TTC549 (cell line): ENCODE measurements at regions not wholly inside any gene's neighbourhood (a gene's known extent, or its start where the extent isn't known, plus 50 kb on each side); places are given as distances from the start of the nearest gene placed in this dataset.

Experiments
- FAIRE-seq: peaks from 2 replicates; lab custom pipeline; 2012; peaks lifted over from hg19 to GRCh38; lab: Jason Lieb, UNC

DNA sequence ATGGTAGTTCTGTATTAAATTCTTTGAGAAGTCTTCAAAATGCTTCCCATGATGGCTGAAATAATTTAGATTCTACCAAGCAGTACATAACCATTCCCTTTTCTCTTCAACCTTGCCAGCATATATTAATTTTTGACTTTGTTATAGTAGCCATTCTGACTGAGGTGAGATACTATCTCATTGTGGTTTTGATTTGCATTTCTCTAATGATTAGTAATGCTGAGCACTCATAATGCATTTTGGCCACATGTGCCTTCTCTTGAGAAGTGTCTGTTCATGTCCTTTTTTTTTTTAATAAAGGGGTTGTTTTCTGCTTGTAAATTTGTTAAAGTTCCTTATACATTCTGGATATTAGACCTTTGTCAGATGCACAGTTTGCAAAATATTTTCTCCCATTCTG, 173.9 kb downstream of the CALCRL start:
- no peak for FAIRE-seq

GRCh38 chr2:187272255-187272654, 175.8 kb downstream of the CALCRL start:
- no peak for FAIRE-seq

- no peak for FAIRE-seq
Measured at GRCh38 chr2:187271825-187272224, 176.2 kb downstream of the CALCRL start.

GRCh38 chr2:187266645-187267044, 181.4 kb downstream of the CALCRL start:
- FAIRE-seq = no peak

DNA sequence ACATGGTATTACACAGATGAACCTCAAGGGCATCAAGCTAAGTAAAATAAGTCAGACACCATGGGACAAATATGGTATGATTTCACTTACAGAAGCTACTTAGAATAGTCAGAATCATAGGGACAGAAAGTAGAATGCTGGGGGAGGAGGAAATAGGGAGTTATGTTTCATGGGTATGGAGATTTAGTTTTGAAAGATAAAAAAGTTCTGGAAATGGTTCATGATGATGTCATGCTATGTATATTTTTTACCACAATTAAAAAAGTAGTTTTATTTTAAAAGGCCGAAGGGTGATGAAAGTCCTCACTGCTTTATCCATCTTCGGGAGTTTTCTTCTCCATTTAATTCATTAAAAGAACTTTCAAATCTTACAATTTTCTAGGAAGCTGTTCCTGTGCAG, 181.9 kb downstream of the CALCRL start:
- no peak for FAIRE-seq

- no peak for FAIRE-seq
Measured at GRCh38 chr2:187264612-187265011, 183.4 kb downstream of the CALCRL start.

GRCh38 chr2:187263675-187264560, 184.1 kb downstream of the CALCRL start:
- no peak for FAIRE-seq

DNA sequence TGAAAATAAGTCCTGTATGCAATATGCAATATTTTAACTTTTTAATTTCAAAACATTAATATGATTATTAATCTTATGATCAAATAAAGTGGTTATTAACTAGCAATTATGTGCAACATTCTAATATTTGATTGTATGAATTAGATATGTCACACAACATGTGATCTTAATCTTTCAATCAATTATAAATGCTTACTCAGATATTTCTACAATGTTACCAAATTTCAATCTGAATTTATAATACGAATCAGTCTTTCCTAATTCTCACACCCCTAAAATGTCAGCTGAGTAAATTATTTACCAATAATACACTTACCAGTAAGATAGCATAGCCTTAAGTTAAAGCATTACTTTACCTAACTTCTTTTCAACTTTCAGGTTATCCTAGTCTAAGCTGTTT, 186.3 kb downstream of the CALCRL start:
- peak; percentile 5 for FAIRE-seq

DNA sequence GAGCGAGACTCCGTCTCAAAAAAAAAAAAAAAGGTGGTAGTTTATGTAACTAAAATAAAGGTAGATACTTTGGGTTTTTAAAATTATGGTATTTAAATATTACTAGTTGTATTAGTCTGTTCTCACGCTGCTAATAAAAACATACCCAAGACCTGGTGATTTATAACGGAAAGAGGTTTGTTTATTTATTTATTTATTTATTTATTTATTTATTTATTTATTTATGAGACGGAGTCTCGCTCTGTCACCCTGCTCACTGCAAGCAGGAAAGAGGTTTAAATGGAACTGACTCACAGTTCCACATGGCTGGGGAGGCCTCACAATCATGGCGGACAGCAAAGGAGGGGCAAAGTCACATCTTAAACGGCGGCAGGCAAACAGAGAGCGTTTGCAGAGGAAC, 196.0 kb downstream of the CALCRL start:
- no peak for FAIRE-seq

- FAIRE-seq = peak; percentile 42
Measured at GRCh38 chr2:187250137-187250536, 197.9 kb downstream of the CALCRL start.

GRCh38 chr2:187233811-187234210, 214.2 kb downstream of the CALCRL start:
- no peak for FAIRE-seq

GRCh38 chr2:187232749-187233148, 215.3 kb downstream of the CALCRL start:
- FAIRE-seq = no peak

DNA sequence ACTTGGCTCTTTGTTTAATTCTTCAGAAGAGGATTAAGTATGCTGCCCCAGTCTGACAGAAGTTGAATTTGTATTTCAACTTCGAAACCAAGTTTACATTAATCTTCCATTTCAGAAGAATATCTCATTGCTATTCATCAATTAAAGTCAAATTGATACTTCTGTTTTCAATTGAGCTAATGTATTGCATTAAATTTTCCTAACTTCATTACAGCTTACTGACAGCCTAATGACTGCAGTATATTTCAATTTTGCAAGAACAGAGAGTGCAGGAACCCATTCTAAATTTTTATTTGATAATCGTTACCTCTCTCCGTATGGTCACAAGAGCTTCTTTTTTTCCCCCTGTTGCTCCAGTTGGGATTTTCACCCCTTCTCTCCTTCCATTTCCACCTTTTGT, 218.0 kb downstream of the CALCRL start:
- FAIRE-seq = no peak

DNA sequence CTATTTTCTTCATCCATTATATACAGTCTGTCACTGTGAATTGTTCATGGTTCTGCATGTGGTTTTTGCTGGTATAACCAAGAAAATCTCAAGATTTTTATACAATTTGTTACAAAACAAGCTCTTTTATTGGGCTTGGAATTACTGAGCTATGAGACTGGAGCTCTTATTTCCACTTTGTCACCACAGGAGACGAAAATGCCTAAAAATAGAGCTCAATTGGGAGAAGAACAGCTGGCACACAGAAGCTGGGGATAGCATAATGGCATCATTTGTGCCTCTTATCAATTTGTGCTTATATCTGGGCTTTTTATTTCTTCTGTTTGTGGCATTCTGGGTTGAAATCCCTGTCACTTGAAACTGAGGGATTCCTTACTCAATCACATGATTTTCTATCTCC, 219.1 kb downstream of the CALCRL start:
- FAIRE-seq = no peak

GRCh38 chr2:187224989-187225388, 223.1 kb downstream of the CALCRL start:
- no peak for FAIRE-seq

- FAIRE-seq = no peak
Measured at GRCh38 chr2:187220071-187220470, 228.0 kb downstream of the CALCRL start.

GRCh38 chr2:187215532-187216240, 232.4 kb downstream of the CALCRL start:
- no peak for FAIRE-seq

DNA sequence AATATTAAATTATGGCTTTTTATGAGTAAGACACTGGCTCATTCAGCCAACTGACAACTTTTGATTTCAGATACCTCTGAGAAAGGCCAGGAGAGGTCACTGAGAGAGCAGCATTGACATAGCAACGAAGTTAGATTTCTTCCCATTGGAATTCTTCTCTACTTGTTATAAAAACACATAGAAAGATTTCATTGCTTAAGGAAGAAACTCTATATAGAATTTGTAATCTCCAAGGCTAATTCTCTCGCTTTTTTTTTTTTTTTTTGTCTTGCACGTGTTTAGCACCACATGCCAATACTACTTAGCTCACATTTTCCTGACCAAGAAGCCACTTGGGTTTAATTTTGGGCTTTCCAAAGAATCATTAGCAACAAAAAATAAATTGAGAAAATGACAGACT, 233.7 kb downstream of the CALCRL start:
- no peak for FAIRE-seq

- FAIRE-seq = no peak
Measured at GRCh38 chr2:187213798-187214197, 234.3 kb downstream of the CALCRL start.

GRCh38 chr2:187210726-187211125, 237.3 kb downstream of the CALCRL start:
- FAIRE-seq = no peak

- no peak for FAIRE-seq
Measured at GRCh38 chr2:187208199-187208785, 239.8 kb downstream of the CALCRL start.

DNA sequence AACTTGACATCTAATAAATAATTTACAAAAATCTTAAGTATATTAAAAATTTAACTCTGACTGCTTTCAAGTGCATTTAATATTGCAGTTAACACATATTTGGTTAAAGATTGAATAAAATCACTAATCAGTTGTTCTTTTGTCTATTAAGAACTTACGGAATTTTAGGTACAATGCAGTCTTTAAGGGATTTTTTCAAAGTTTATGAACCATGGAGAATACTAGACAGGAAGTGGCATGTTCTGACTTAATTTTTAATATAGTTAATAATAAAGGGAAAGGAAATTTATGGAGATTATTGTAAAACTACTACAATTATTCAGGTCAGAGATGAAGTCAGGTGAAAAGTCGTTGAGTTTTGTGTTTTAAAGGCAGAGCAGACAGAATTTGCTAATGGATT, 240.9 kb downstream of the CALCRL start:
- FAIRE-seq = no peak

GRCh38 chr2:187206471-187206870, 241.6 kb downstream of the CALCRL start:
- FAIRE-seq = no peak
